ENCODE measurements at regions not wholly inside any gene's neighbourhood (a gene's known extent, or its start where the extent isn't known, plus 50 kb on each side); places are given as distances from the start of the nearest gene placed in this dataset.
A peak's percentile ranks its signal among the peaks of the same experiment; 100 is the strongest.
"Not testable (repeated sequence)": the region's sequence is repeated elsewhere in the genome, so short reads cannot be mapped to it uniquely, and the experiment has no call there.

DNA sequence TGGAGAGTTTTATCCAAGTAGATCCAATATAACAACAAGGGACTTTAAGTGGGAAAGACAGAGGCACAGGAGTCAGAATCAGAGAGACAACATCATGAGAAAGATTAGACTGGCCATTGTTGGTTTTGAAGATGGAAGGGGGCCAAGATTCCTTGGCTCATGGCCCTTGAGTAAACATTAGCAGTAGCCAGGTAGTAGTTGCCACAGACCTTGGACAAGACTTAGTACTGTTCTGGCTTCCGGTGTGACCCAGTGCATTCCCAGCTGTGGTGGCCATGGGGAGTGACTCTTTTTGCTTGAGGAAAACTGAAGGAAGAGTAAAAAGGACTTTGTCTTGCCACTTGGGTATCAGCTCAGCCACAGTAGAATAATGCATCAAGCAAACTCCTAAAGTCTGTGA lies 462.2 kb upstream of the CPXCR1 start:
- no peaks in the 10 kb centered on the region for H4K20me1 ChIP-seq (ENCODE audit: insufficient read depth, poor library complexity, severe bottlenecking)
- no peaks in the 10 kb centered on the region for H3K36me3 ChIP-seq (replicated peaks; ENCODE audit: insufficient read depth, low read depth)
- TF ChIP-seq EZH2phosphoT487 (IDR thresholded peaks at IDR 0.05; ENCODE audit: low read depth, severe bottlenecking, unreplicated experiment) (no peak), EZH2 (IDR thresholded peaks at IDR 0.05; ENCODE audit: borderline replicate concordance) (no peak)
- TF ChIP-seq, protein P1, sequence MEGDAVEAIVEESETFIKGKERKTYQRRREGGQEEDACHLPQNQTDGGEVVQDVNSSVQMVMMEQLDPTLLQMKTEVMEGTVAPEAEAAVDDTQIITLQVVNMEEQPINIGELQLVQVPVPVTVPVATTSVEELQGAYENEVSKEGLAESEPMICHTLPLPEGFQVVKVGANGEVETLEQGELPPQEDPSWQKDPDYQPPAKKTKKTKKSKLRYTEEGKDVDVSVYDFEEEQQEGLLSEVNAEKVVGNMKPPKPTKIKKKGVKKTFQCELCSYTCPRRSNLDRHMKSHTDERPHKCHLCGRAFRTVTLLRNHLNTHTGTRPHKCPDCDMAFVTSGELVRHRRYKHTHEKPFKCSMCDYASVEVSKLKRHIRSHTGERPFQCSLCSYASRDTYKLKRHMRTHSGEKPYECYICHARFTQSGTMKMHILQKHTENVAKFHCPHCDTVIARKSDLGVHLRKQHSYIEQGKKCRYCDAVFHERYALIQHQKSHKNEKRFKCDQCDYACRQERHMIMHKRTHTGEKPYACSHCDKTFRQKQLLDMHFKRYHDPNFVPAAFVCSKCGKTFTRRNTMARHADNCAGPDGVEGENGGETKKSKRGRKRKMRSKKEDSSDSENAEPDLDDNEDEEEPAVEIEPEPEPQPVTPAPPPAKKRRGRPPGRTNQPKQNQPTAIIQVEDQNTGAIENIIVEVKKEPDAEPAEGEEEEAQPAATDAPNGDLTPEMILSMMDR (IDR thresholded peaks at IDR 0.05; ENCODE audit: poor library complexity) = no peak
- no peaks in the 10 kb centered on the region for H3K79me2 ChIP-seq
- DNase-seq (ENCODE audit: low spot score) = no peak
- H3K9me2 ChIP-seq (replicated peaks; ENCODE audit: insufficient read depth) = no peaks in the 10 kb centered on the region
- no peak overlapping the region for H3K27ac ChIP-seq
- H2AFZ ChIP-seq = no peak overlapping the region
- no peaks in the 10 kb centered on the region for H3K4me1 ChIP-seq (ENCODE audit: insufficient read depth)
- H3K9me3 ChIP-seq (ENCODE audit: low read depth) = no peaks in the 10 kb centered on the region
- H3K4me2 ChIP-seq = no peak overlapping the region
- H3K4me3 ChIP-seq = no peak overlapping the region
- 100% methylated on average over 1 of the region's 1 CpG for WGBS (ENCODE audit: low lambda C conversion rate, missing lambda C conversion rate)
- no peaks in the 10 kb centered on the region for H3K27me3 ChIP-seq

DNA sequence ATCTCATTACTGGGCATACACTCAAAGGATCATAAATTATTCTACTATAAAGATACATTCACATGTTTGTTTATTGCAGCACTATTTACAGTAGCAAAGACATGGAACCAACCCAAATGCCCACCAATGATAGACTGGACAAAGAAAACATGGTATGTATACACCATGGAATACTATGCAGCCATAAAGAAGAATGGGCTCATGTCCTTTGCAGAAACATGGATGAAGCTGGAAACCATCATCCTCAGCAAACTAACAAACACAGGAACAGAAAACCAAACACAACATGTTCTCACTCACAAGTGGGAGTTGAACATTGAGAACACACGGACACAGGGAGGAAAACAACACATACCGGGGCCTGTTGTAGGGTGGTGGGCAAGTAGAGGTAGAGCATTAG lies 433.1 kb upstream of the CPXCR1 start:
- not testable (repeated sequence) for H3K4me1 ChIP-seq (ENCODE audit: insufficient read depth); H3K27me3 ChIP-seq; H3K4me2 ChIP-seq; DNase-seq (ENCODE audit: low spot score); H3K36me3 ChIP-seq (replicated peaks; ENCODE audit: insufficient read depth, low read depth); H3K4me3 ChIP-seq; H3K79me2 ChIP-seq; H2AFZ ChIP-seq; H3K9me3 ChIP-seq (ENCODE audit: low read depth); H4K20me1 ChIP-seq (ENCODE audit: insufficient read depth, poor library complexity, severe bottlenecking); H3K27ac ChIP-seq; H3K9me2 ChIP-seq (replicated peaks; ENCODE audit: insufficient read depth)
- 96% methylated on average over 2 of the region's 2 CpGs for WGBS (ENCODE audit: low lambda C conversion rate, missing lambda C conversion rate)

DNA sequence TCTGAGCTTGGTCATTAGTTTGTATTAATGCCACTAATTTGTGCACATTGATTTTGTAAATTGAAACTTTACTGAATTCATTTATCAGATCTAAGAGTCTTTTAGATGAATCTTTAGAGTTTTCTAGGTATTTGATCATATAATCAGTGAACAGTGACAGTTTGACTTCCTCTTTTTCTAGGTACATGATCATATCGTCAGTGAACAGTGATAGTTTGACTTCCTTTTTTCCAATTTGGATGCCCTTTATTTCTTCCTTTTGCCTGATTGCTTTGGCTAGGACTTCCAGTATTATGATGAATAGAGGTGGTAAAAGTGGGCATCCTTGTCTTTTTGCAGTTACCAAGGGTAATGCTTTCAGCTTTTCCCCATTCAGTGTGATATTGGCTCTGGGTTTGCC lies 421.4 kb upstream of the CPXCR1 start:
- no peaks in the 10 kb centered on the region for H3K4me1 ChIP-seq (ENCODE audit: insufficient read depth)
- TF ChIP-seq, protein P1 (IDR thresholded peaks at IDR 0.05; ENCODE audit: poor library complexity) = no peak
- TF ChIP-seq EZH2phosphoT487 (IDR thresholded peaks at IDR 0.05; ENCODE audit: low read depth, severe bottlenecking, unreplicated experiment) (no peak), EZH2 (IDR thresholded peaks at IDR 0.05; ENCODE audit: borderline replicate concordance) (no peak)
- no peaks in the 10 kb centered on the region for H3K27me3 ChIP-seq
- H2AFZ ChIP-seq = no peak overlapping the region
- H3K9me2 ChIP-seq (replicated peaks; ENCODE audit: insufficient read depth) = no peaks in the 10 kb centered on the region
- no peaks in the 10 kb centered on the region for H3K79me2 ChIP-seq
- no peaks in the 10 kb centered on the region for H3K36me3 ChIP-seq (replicated peaks; ENCODE audit: insufficient read depth, low read depth)
- WGBS (ENCODE audit: low lambda C conversion rate, missing lambda C conversion rate) = 86% methylated on average over 1 of the region's 1 CpG
- no peak for DNase-seq (ENCODE audit: low spot score)
- H3K4me3 ChIP-seq = no peak overlapping the region
- no peaks in the 10 kb centered on the region for H4K20me1 ChIP-seq (ENCODE audit: insufficient read depth, poor library complexity, severe bottlenecking)
- H3K27ac ChIP-seq = no peak overlapping the region
- H3K4me2 ChIP-seq = no peak overlapping the region
- H3K9me3 ChIP-seq (ENCODE audit: low read depth) = no peaks in the 10 kb centered on the region

DNA sequence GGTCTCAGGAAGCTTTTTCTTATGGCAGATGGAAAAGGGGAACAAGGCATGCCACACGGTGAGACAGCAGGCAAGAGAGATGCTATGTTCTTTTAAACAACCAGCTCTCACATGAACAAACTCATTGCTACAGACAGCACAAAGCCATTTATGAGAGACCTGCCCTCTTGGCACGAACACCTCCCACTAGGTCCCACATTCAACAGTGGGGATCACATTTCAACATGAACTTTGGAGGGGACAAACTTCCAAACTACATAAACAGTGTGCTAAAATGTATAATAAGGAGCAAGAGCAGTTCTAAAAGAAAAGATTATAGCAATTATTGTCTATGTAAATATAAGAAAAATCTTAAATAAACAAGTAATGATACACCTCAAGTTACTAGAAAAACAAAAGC lies 391.8 kb upstream of the CPXCR1 start:
- Histone ChIP-seq H3K9me3 (ENCODE audit: low read depth) (no peaks in the 10 kb centered on the region), H3K4me3 (no peak overlapping the region), H3K36me3 (replicated peaks; ENCODE audit: insufficient read depth, low read depth) (no peaks in the 10 kb centered on the region), H3K27ac (no peak overlapping the region), H4K20me1 (ENCODE audit: insufficient read depth, poor library complexity, severe bottlenecking) (no peaks in the 10 kb centered on the region), H3K27me3 (no peaks in the 10 kb centered on the region), H3K4me2 (no peak overlapping the region), H3K4me1 (ENCODE audit: insufficient read depth) (no peaks in the 10 kb centered on the region), H2AFZ (no peak overlapping the region), H3K79me2 (no peaks in the 10 kb centered on the region), H3K9me2 (replicated peaks; ENCODE audit: insufficient read depth) (no peaks in the 10 kb centered on the region)
- TF ChIP-seq, protein P1 (IDR thresholded peaks at IDR 0.05; ENCODE audit: poor library complexity) = no peak
- TF ChIP-seq EZH2 (IDR thresholded peaks at IDR 0.05; ENCODE audit: borderline replicate concordance) (no peak), EZH2phosphoT487 (IDR thresholded peaks at IDR 0.05; ENCODE audit: low read depth, severe bottlenecking, unreplicated experiment) (no peak)
- WGBS (ENCODE audit: low lambda C conversion rate, missing lambda C conversion rate) = 26% methylated on average over 2 of the region's 2 CpGs
- DNase-seq (ENCODE audit: low spot score) = peak; percentile 8
